Right atrium auricular region (tissue), 2 donors: ENCODE measurements at regions not wholly inside any gene's neighbourhood (a gene's known extent, or its start where the extent isn't known, plus 50 kb on each side); places are given as distances from the start of the nearest gene placed in this dataset.
A peak's percentile ranks its signal among the peaks of the same experiment; 100 is the strongest.

Experiments used
- DNase-seq: peaks from one replicate; pipeline ENCODE4 v3.0.0-alpha.2; 2019; ENCODE audit warnings: low spot score
- H3K27ac ChIP-seq, 2 donors: fragments of 200-600 bp; sonication (generic); 1 replicate in 1 of 2; 2 replicates in 1 of 2; pipeline ENCODE4 v1.5.1; 2016 to 2019
- H3K27me3 ChIP-seq, 2 donors: fragments of 200-600 bp; sonication (generic); one replicate each; pipeline versions ENCODE4 v1.5.1 to v1.6.0; 2017 to 2019
- H3K36me3 ChIP-seq: fragments of 200-600 bp; sonication (generic); one replicate; pipeline ENCODE4 v1.5.1; 2016
- H3K4me1 ChIP-seq, 2 donors: fragments of 200-600 bp; sonication (generic); one replicate each; pipeline versions ENCODE4 v1.5.1 to v1.6.0; 2017 to 2019
- H3K4me3 ChIP-seq, 2 donors: fragments of 200-600 bp; sonication (generic); 1 replicate in 1 of 2; 2 replicates in 1 of 2; pipeline ENCODE4 v1.5.1; 2017 to 2019; ENCODE audit warnings: mild to moderate bottlenecking in 1 of 2, moderate library complexity in 1 of 2
- H3K9me3 ChIP-seq, 2 donors: fragments of 200-600 bp; sonication (generic); one replicate each; pipeline ENCODE4 v1.5.1; 2019
- CTCF ChIP-seq, 2 donors: fragments of 200-600 bp; sonication (generic); IDR thresholded peaks; one replicate each; pipeline ENCODE4 v1.5.1; 2019; ENCODE audit warnings: antibody characterized with exemption in 2 of 2

- DNase-seq = no peak
- Histone ChIP-seq H3K27ac (no peak overlapping the region), H3K4me3 (no peak overlapping the region), H3K9me3 (no peaks in the 10 kb centered on the region), H3K27me3 (no peaks in the 10 kb centered on the region), H3K4me1 (no peaks in the 10 kb centered on the region), H3K36me3 (no peaks in the 10 kb centered on the region)
- no peak for TF ChIP-seq CTCF (IDR thresholded peaks at IDR 0.05)
Measured at GRCh38 chr6:87766211-87766610, 64.2 kb upstream of the AKIRIN2 start.

DNA sequence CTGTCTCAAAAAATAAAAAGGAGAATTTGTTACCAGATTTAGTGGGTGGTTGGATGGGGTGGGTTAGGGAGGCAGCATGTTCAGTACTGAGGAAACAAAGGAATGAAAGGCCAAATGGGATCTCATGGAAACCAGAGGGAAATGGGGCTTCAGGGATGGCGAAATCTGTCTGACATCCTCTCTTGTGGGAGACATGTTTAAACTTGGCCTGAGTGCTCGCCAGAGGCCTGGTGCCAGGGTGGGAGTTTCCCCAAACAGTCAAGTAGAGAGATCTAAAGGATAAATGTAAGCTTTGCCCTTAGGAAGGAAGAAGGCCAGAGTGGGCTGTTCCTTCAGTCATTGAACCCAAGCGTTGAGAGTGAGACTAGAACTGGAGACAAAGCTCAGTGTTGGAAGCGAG is 61.9 kb upstream of the AKIRIN2 start:
- H3K4me3 ChIP-seq = no peak overlapping the region
- no peaks in the 10 kb centered on the region for H3K4me1 ChIP-seq
- no peaks in the 10 kb centered on the region for H3K27me3 ChIP-seq
- no peak overlapping the region for H3K27ac ChIP-seq
- no peak for DNase-seq
- TF ChIP-seq CTCF (IDR thresholded peaks at IDR 0.05) = no peak
- no peaks in the 10 kb centered on the region for H3K9me3 ChIP-seq
- H3K36me3 ChIP-seq = no peaks in the 10 kb centered on the region

GRCh38 chr6:87763276-87763675 is 61.2 kb upstream of the AKIRIN2 start:
- no peaks in the 10 kb centered on the region for H3K27me3 ChIP-seq
- no peak for DNase-seq
- no peak overlapping the region for H3K4me3 ChIP-seq
- H3K27ac ChIP-seq = no peak overlapping the region
- H3K36me3 ChIP-seq = no peaks in the 10 kb centered on the region
- H3K4me1 ChIP-seq = no peaks in the 10 kb centered on the region
- no peaks in the 10 kb centered on the region for H3K9me3 ChIP-seq
- no peak for TF ChIP-seq CTCF (IDR thresholded peaks at IDR 0.05)

DNA sequence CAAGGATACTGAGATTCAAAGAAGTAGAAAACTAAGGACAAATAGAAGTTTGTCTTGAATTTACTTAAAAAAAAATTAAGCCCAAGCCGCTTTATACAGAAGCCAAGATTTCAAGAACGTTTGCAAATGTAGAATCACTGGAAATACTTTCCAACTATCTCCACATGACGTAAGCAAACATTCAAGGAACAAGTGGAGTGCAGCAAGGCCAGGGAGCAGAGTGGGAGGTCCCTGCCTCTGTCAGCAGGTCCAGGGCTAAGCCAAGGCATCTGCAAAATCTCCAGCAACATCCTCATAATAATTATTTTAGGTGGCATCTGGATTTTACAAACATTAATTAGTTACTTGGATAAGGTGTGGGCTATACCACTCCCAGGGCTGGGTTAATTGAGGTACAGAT is 60.1 kb upstream of the AKIRIN2 start:
- H3K4me1 ChIP-seq = no peaks in the 10 kb centered on the region
- no peak for DNase-seq
- no peaks in the 10 kb centered on the region for H3K27me3 ChIP-seq
- TF ChIP-seq CTCF (IDR thresholded peaks at IDR 0.05) = no peak
- no peaks in the 10 kb centered on the region for H3K9me3 ChIP-seq
- H3K4me3 ChIP-seq = no peak overlapping the region
- H3K27ac ChIP-seq = no peak overlapping the region
- H3K36me3 ChIP-seq = no peaks in the 10 kb centered on the region

GRCh38 chr6:87757792-87758191 is 55.8 kb upstream of the AKIRIN2 start:
- H3K36me3 ChIP-seq = no peaks in the 10 kb centered on the region
- DNase-seq = no peak
- no peak for TF ChIP-seq CTCF (IDR thresholded peaks at IDR 0.05)
- no peak overlapping the region for H3K27ac ChIP-seq
- H3K27me3 ChIP-seq = no peaks in the 10 kb centered on the region
- no peaks in the 10 kb centered on the region for H3K9me3 ChIP-seq
- H3K4me3 ChIP-seq = no peak overlapping the region
- H3K4me1 ChIP-seq = peaks cover 0 to 4% of the 10 kb centered on the region in 2 donors

DNA sequence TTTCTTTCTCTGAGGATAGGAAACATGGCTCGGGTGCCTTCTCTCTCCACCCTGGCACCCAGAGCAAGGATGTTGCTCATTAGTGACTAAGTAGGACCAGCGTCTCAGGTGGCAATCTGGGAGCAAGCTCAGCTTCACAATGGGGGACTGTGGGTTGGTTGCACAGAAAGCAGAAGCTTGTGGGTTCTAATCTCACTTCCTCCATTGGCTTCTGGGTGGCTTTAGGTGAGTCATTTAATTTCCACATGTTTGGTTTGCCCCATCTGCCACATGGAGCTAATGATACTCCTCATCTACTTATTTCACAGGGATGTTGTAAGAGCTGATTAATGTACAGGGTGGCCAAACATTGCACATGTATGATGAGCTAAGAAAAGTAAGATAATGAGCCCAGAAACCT is 54.8 kb upstream of the AKIRIN2 start:
- Histone ChIP-seq H3K9me3 (no peaks in the 10 kb centered on the region), H3K4me3 (no peak overlapping the region), H3K27me3 (no peaks in the 10 kb centered on the region), H3K27ac (no peak overlapping the region), H3K36me3 (no peaks in the 10 kb centered on the region), H3K4me1 (peaks cover 0 to 4% of the 10 kb centered on the region in 2 donors)
- peak; percentile 64 for DNase-seq
- TF ChIP-seq CTCF (IDR thresholded peaks at IDR 0.05) = no peak
